Liver (tissue), 8 donors: ENCODE measurements at regions not wholly inside any gene's neighbourhood (a gene's known extent, or its start where the extent isn't known, plus 50 kb on each side); places are given as distances from the start of the nearest gene placed in this dataset.

ENCODE experiments used
- DNase-seq: peaks from one replicate; pipeline ENCODE4 v3.0.0-alpha.2; 2017; ENCODE audit warnings: low spot score
- H3K27ac ChIP-seq, 2 donors: one replicate each; pipeline ENCODE4 v1.7.0; 2013; ENCODE audit warnings: inconsistent platforms in 2 of 2, low read length in 2 of 2, control low read depth in 1 of 2, low read depth in 1 of 2, mild to moderate bottlenecking in 1 of 2
- H3K27me3 ChIP-seq, 4 donors: one replicate each; pipeline versions ENCODE4 v1.6.1 to v1.7.0; 2013; ENCODE audit warnings: low read length in 3 of 4, inconsistent platforms in 1 of 4, mild to moderate bottlenecking in 1 of 4, moderate library complexity in 1 of 4; ENCODE audit not compliant: control insufficient read depth in 4 of 4, insufficient read depth in 4 of 4
- H3K36me3 ChIP-seq, 4 donors: one replicate each; pipeline versions ENCODE4 v1.6.1 to v1.7.0; 2013; ENCODE audit warnings: low read length in 3 of 4, mild to moderate bottlenecking in 3 of 4, low read depth in 1 of 4, moderate library complexity in 1 of 4; ENCODE audit not compliant: control insufficient read depth in 4 of 4, insufficient read depth in 3 of 4
- H3K4me1 ChIP-seq, 4 donors: one replicate each; pipeline versions ENCODE4 v1.6.1 to v1.7.0; 2013; ENCODE audit warnings: low read length in 3 of 4, mild to moderate bottlenecking in 3 of 4, moderate library complexity in 1 of 4; ENCODE audit not compliant: control insufficient read depth in 4 of 4, insufficient read depth in 4 of 4
- H3K4me3 ChIP-seq, 3 donors: one replicate each; pipeline versions ENCODE4 v1.6.1 to v1.7.0; 2013; ENCODE audit warnings: low read length in 3 of 3, control low read depth in 1 of 3, low read depth in 1 of 3, mild to moderate bottlenecking in 1 of 3
- H3K9ac ChIP-seq, 2 donors: one replicate each; pipeline ENCODE4 v1.7.0; 2013; ENCODE audit warnings: low read length in 2 of 2, mild to moderate bottlenecking in 2 of 2, moderate library complexity in 2 of 2, control low read depth in 1 of 2, low read depth in 1 of 2
- H3K9me3 ChIP-seq, 4 donors: one replicate each; pipeline versions ENCODE4 v1.6.1 to v1.7.0; 2013; ENCODE audit warnings: low read length in 3 of 4; ENCODE audit not compliant: control insufficient read depth in 4 of 4
- ATF3 ChIP-seq: IDR thresholded peaks from 2 replicates; pipeline ENCODE4 v1.6.1; 2016; ENCODE audit warnings: antibody characterized with exemption
- EGR1 ChIP-seq, 2 donors: IDR thresholded peaks; 2 replicates each; pipeline ENCODE4 v1.6.1; 2016 to 2018; ENCODE audit warnings: antibody characterized with exemption in 2 of 2, low read depth in 2 of 2
- FOXA1 ChIP-seq: IDR thresholded peaks from 2 replicates; pipeline ENCODE4 v1.6.1; 2016; ENCODE audit warnings: antibody characterized with exemption
- FOXA2 ChIP-seq: IDR thresholded peaks from 2 replicates; pipeline ENCODE4 v1.6.1; 2016; ENCODE audit warnings: antibody characterized with exemption
- GABPA ChIP-seq, 2 donors: IDR thresholded peaks in 1 of 2; conservative IDR thresholded peaks in 1 of 2; 2 replicates each; pipeline ENCODE4 v1.6.1; 2016; ENCODE audit warnings: antibody characterized with exemption in 2 of 2, mild to moderate bottlenecking in 1 of 2, moderate library complexity in 1 of 2
- JUND ChIP-seq, 2 donors: IDR thresholded peaks; 2 replicates each; pipeline ENCODE4 v1.6.1; 2016; ENCODE audit warnings: antibody characterized with exemption in 2 of 2
- MAX ChIP-seq: IDR thresholded peaks from 2 replicates; pipeline ENCODE4 v1.6.1; 2016; ENCODE audit warnings: antibody characterized with exemption
- NR2F2 ChIP-seq: IDR thresholded peaks from 2 replicates; pipeline ENCODE4 v1.6.1; 2016; ENCODE audit warnings: antibody characterized with exemption
- RAD21 ChIP-seq, 2 donors: IDR thresholded peaks; 2 replicates each; pipeline ENCODE4 v1.6.1; 2016; ENCODE audit warnings: antibody characterized with exemption in 2 of 2, mild to moderate bottlenecking in 2 of 2
- RXRA ChIP-seq, 2 donors: IDR thresholded peaks; 2 replicates each; pipeline ENCODE4 v1.6.1; 2017 to 2018; ENCODE audit warnings: antibody characterized with exemption in 2 of 2, mild to moderate bottlenecking in 1 of 2
- SP1 ChIP-seq: IDR thresholded peaks from 2 replicates; pipeline ENCODE4 v1.6.1; 2018; ENCODE audit warnings: antibody characterized with exemption, mild to moderate bottlenecking
- TAF1 ChIP-seq: conservative IDR thresholded peaks from 2 replicates; pipeline ENCODE4 v1.6.1; 2016; ENCODE audit warnings: antibody characterized with exemption, mild to moderate bottlenecking
- YY1 ChIP-seq: IDR thresholded peaks from 2 replicates; pipeline ENCODE4 v1.6.1; 2016; ENCODE audit warnings: antibody characterized with exemption, mild to moderate bottlenecking
- ZBTB33 ChIP-seq: IDR thresholded peaks from 2 replicates; pipeline ENCODE4 v1.6.1; 2016; ENCODE audit warnings: antibody characterized with exemption
- WGBS: extraction: QIAGEN DNeasy Blood & Tissue Kit; methylation state at CpG from one replicate; pipeline ENCODE4 v1.1.7; 2013; 5-methylcytosine and 5-hydroxymethylcytosine counted together
- TF ChIP-seq, protein P1 (sequence below): IDR thresholded peaks from 2 replicates; pipeline ENCODE4 v1.6.1; 2016; ENCODE audit warnings: antibody characterized with exemption, mild to moderate bottlenecking
- TF ChIP-seq, protein P2 (sequence below): fragments of 150-350 bp; IDR thresholded peaks from 2 replicates; pipeline ENCODE4 v1.5.1; 2017; ENCODE audit warnings: improper control_type of control experiment, low read depth, low read length; ENCODE audit not compliant: missing input control
- donor health status: healthy.
- donor health status: healthy.
- donor health status: healthy.
- donor health status: healthy.
- donor health status: healthy.

DNA sequence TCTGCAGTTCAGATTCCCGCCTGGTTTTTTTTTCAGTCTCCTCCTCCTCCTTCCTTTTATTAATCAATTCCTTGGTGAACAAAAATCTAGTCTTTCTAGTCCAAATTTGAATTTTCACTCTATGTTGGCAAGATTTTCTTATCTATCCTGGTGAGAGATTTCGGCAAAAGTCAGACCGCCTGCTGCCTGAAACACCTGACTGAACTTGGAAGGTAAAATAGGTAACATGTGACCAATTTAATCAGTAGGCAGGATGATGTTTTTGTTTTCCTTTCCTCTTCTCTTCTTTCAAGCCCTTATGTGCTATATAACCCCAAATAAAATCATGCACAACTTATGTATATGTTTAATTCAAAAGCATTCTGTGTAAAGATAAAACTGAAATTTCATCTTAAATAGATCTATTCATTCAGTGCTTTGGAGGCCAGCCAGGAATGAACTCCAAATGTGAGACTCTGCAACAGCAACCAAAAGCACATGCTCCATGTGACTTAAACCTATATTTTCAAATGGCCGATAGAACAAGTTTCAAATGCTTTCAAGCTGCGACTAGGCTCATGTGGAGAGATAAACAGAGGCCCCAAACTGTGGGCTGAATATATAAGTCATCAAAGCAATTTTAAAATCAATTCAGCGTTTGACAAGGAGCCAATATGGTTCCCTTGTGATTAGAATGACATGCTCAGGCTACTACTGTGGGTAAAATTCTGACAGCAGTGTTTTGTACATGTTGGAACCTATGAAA is 100.4 kb upstream of the SEMA6A start:
- no peak for TF ChIP-seq NR2F2
- no peaks in the 10 kb centered on the region for H3K4me1 ChIP-seq
- no peaks in the 10 kb centered on the region for H3K27me3 ChIP-seq
- WGBS: 71% methylated on average over 6 of the region's 6 CpGs
- H3K36me3 ChIP-seq: no peaks in the 10 kb centered on the region
- no peaks in the 10 kb centered on the region for H3K9me3 ChIP-seq
- H3K27ac ChIP-seq: no peak overlapping the region
- H3K9ac ChIP-seq: no peak overlapping the region
- DNase-seq: no peak
- no peak overlapping the region for H3K4me3 ChIP-seq

DNA sequence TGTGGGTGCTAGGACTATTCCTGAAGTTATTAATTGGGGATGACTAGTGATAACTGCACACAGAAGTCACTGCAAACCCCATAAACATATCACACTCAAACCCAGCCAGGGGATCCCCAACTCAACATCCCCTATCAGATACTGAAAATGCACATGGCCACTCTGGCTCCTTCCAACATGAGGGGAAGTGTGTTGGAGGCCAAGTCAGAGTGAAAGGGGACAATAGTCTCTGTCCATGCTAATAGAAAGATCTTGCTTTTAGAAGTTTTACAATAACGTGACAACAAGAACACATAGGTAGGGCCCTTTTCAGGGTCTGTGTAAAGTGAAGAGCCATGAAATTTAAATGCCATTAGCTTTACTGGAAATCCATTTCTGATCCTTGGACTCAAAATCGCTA is 98.8 kb upstream of the SEMA6A start:
- no peak overlapping the region for H3K9ac ChIP-seq
- no peaks in the 10 kb centered on the region for H3K36me3 ChIP-seq
- H3K9me3 ChIP-seq: no peaks in the 10 kb centered on the region
- no peak for DNase-seq
- no peak overlapping the region for H3K27ac ChIP-seq
- TF ChIP-seq TAF1 (no peak), FOXA1 (no peak), RAD21 (IDR thresholded peaks at IDR 0.05) (no peak), EGR1 (IDR thresholded peaks at IDR 0.05; ENCODE audit: low read depth in 2 of 2) (no peak), RXRA (IDR thresholded peaks at IDR 0.05) (no peak), GABPA (IDR thresholded peaks at IDR 0.05 in 1 of 2, conservative IDR thresholded peaks at IDR 0.05 in 1 of 2) (no peak)
- TF ChIP-seq, protein P1, sequence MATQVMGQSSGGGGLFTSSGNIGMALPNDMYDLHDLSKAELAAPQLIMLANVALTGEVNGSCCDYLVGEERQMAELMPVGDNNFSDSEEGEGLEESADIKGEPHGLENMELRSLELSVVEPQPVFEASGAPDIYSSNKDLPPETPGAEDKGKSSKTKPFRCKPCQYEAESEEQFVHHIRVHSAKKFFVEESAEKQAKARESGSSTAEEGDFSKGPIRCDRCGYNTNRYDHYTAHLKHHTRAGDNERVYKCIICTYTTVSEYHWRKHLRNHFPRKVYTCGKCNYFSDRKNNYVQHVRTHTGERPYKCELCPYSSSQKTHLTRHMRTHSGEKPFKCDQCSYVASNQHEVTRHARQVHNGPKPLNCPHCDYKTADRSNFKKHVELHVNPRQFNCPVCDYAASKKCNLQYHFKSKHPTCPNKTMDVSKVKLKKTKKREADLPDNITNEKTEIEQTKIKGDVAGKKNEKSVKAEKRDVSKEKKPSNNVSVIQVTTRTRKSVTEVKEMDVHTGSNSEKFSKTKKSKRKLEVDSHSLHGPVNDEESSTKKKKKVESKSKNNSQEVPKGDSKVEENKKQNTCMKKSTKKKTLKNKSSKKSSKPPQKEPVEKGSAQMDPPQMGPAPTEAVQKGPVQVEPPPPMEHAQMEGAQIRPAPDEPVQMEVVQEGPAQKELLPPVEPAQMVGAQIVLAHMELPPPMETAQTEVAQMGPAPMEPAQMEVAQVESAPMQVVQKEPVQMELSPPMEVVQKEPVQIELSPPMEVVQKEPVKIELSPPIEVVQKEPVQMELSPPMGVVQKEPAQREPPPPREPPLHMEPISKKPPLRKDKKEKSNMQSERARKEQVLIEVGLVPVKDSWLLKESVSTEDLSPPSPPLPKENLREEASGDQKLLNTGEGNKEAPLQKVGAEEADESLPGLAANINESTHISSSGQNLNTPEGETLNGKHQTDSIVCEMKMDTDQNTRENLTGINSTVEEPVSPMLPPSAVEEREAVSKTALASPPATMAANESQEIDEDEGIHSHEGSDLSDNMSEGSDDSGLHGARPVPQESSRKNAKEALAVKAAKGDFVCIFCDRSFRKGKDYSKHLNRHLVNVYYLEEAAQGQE: no peak
- H3K4me1 ChIP-seq: no peaks in the 10 kb centered on the region
- H3K27me3 ChIP-seq: no peaks in the 10 kb centered on the region
- 83% methylated on average over 2 of the region's 2 CpGs for WGBS
- no peak overlapping the region for H3K4me3 ChIP-seq

DNA sequence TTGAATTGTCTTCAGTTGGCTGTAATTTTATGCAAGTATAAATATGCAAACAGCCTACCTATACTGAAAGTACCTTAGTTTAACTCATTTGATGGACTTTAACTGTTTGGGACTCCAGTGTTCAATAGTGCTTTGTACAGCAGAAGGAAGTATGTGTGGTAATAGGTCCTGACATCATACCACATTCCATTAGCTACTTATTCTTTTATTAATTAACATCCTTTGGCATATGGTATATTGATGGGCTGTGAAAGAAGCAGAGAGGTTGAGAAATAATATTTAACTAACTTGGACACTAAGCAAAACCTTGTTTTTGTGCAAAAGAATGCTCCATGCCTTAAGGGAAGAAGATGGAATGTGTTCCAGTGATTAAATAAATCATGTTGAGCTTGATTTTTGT is 97.6 kb upstream of the SEMA6A start:
- Histone ChIP-seq H3K9ac (no peak overlapping the region), H3K9me3 (no peaks in the 10 kb centered on the region), H3K4me1 (no peaks in the 10 kb centered on the region), H3K27ac (no peak overlapping the region), H3K27me3 (no peaks in the 10 kb centered on the region), H3K4me3 (no peak overlapping the region), H3K36me3 (no peaks in the 10 kb centered on the region)
- DNase-seq: no peak
- TF ChIP-seq GABPA (IDR thresholded peaks at IDR 0.05 in 1 of 2, conservative IDR thresholded peaks at IDR 0.05 in 1 of 2): no peak
- no peak for TF ChIP-seq FOXA2
- no peak for TF ChIP-seq ATF3
- TF ChIP-seq RXRA (IDR thresholded peaks at IDR 0.05): no peak
- no peak for TF ChIP-seq MAX
- TF ChIP-seq YY1: no peak
- no peak for TF ChIP-seq ZBTB33
- TF ChIP-seq JUND (IDR thresholded peaks at IDR 0.05): no peak
- TF ChIP-seq, protein P1: no peak
- no peak for TF ChIP-seq SP1
- TF ChIP-seq, protein P2, sequence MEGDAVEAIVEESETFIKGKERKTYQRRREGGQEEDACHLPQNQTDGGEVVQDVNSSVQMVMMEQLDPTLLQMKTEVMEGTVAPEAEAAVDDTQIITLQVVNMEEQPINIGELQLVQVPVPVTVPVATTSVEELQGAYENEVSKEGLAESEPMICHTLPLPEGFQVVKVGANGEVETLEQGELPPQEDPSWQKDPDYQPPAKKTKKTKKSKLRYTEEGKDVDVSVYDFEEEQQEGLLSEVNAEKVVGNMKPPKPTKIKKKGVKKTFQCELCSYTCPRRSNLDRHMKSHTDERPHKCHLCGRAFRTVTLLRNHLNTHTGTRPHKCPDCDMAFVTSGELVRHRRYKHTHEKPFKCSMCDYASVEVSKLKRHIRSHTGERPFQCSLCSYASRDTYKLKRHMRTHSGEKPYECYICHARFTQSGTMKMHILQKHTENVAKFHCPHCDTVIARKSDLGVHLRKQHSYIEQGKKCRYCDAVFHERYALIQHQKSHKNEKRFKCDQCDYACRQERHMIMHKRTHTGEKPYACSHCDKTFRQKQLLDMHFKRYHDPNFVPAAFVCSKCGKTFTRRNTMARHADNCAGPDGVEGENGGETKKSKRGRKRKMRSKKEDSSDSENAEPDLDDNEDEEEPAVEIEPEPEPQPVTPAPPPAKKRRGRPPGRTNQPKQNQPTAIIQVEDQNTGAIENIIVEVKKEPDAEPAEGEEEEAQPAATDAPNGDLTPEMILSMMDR: no peak
- TF ChIP-seq EGR1 (IDR thresholded peaks at IDR 0.05; ENCODE audit: low read depth in 2 of 2): no peak
- TF ChIP-seq TAF1: no peak
